HepG2 (cell line): ENCODE measurements at regions not wholly inside any gene's neighbourhood (a gene's known extent, or its start where the extent isn't known, plus 50 kb on each side); places are given as distances from the start of the nearest gene placed in this dataset.

Experiments used
- CBX2 ChIP-seq, 2 experiments: fragments of 200-600 bp in 1 of 2; sonication (generic); formaldehyde crosslinking in 1 of 2; IDR thresholded peaks; 2 replicates each; pipeline versions ENCODE4 v1.7.0 to v1.8.1; 2018 to 2022; ENCODE audit warnings: low read depth in 2 of 2, low read length in 1 of 2, mild to moderate bottlenecking in 1 of 2, missing genetic modification reagents in 1 of 2
- MED8 ChIP-seq: sonication (generic); formaldehyde crosslinking; IDR thresholded peaks from 2 replicates; pipeline ENCODE4 v1.8.1; 2023; ENCODE audit warnings: mild to moderate bottlenecking, missing genetic modification reagents; ENCODE audit not compliant: insufficient replicate concordance
- MTA1 ChIP-seq: sonication (generic); formaldehyde crosslinking; IDR thresholded peaks from 2 replicates; pipeline ENCODE4 v1.4.0; 2020; ENCODE audit warnings: missing genetic modification reagents, mild to moderate bottlenecking, borderline replicate concordance
- PITX1 ChIP-seq: sonication (generic); formaldehyde crosslinking; IDR thresholded peaks from 2 replicates; pipeline ENCODE4 v1.5.1; 2020; ENCODE audit warnings: mild to moderate bottlenecking, missing genetic modification reagents
- POLR2AphosphoS2 ChIP-seq: IDR thresholded peaks from 2 replicates; pipeline ENCODE4 v1.6.1; 2011; ENCODE audit warnings: low read depth, low read length, improper control_type of control experiment
- SMC3 ChIP-seq: IDR thresholded peaks from 2 replicates; pipeline ENCODE4 v1.6.1; 2011; ENCODE audit warnings: low read length, improper control_type of control experiment
- TSC22D2 ChIP-seq: sonication (generic); formaldehyde crosslinking; IDR thresholded peaks from 2 replicates; pipeline ENCODE4 v1.5.1; 2020; ENCODE audit warnings: missing genetic modification reagents, mild to moderate bottlenecking, borderline replicate concordance
- ZNF18 ChIP-seq: sonication (generic); formaldehyde crosslinking; IDR thresholded peaks from 2 replicates; pipeline ENCODE4 v1.8.0; 2022; ENCODE audit warnings: mild to moderate bottlenecking, missing genetic modification reagents; ENCODE audit not compliant: insufficient replicate concordance
- ZNF230 ChIP-seq: sonication (generic); formaldehyde crosslinking; IDR thresholded peaks from 2 replicates; pipeline ENCODE4 v1.4.0; 2020; ENCODE audit warnings: mild to moderate bottlenecking, missing genetic modification reagents
- ZNF574 ChIP-seq: sonication (generic); formaldehyde crosslinking; IDR thresholded peaks from 2 replicates; pipeline ENCODE4 v1.4.0; 2020; ENCODE audit warnings: missing genetic modification reagents
- ZZZ3 ChIP-seq: sonication (generic); formaldehyde crosslinking; IDR thresholded peaks from 2 replicates; pipeline ENCODE4 v1.4.0; 2020; ENCODE audit warnings: missing genetic modification reagents, mild to moderate bottlenecking, borderline replicate concordance

GRCh38 chr1:59077466-59078069, 219.3 kb upstream of the FGGY start (continued):
- no peak for TF ChIP-seq ZNF230 (CRISPR knock-in tag)
- TF ChIP-seq ZNF18 (CRISPR knock-in tag) = no peak
- TF ChIP-seq TSC22D2 (CRISPR knock-in tag) = no peak
- no peak for TF ChIP-seq POLR2AphosphoS2
- no peak for TF ChIP-seq MED8 (CRISPR knock-in tag)
- no peak for TF ChIP-seq CBX2 (IDR thresholded peaks at IDR 0.05; ENCODE audit: low read depth, low read length)
- TF ChIP-seq CBX2 (CRISPR knock-in tag; IDR thresholded peaks at IDR 0.05; ENCODE audit: low read depth) = no peak
- no peak for TF ChIP-seq MTA1
- no peak for TF ChIP-seq ZNF574 (CRISPR knock-in tag)
- no peak for TF ChIP-seq SMC3
- no peak for TF ChIP-seq PITX1 (CRISPR knock-in tag)
- no peak for TF ChIP-seq ZZZ3 (CRISPR knock-in tag)
